Left lung (tissue), 4 donors: ENCODE measurements at regions not wholly inside any gene's neighbourhood (a gene's known extent, or its start where the extent isn't known, plus 50 kb on each side); places are given as distances from the start of the nearest gene placed in this dataset.

Source experiments
- ATAC-seq: fragments of 200-7000 bp; cut with Tn5 transposase; one replicate; pipeline ENCODE4 v1.9.1; 2020; ENCODE audit warnings: moderate library complexity
- DNase-seq, 4 donors: peaks; one replicate each; pipeline ENCODE4 v3.0.0-alpha.2; 2013 to 2020
- H3K27ac ChIP-seq, 2 donors: fragments of 200-600 bp; sonication (generic) in 1 of 2; one replicate each; pipeline versions ENCODE4 v1.5.0 to v1.8.0; 2020 to 2021
- H3K27me3 ChIP-seq, 2 donors: fragments of 200-600 bp; sonication (generic) in 1 of 2; one replicate each; pipeline versions ENCODE4 v1.5.0 to v1.8.0; 2020 to 2021
- H3K36me3 ChIP-seq, 2 donors: fragments of 200-600 bp; sonication (generic) in 1 of 2; one replicate each; pipeline versions ENCODE4 v1.5.0 to v1.8.0; 2020 to 2021
- H3K4me1 ChIP-seq, 2 donors: fragments of 200-600 bp; one replicate each; pipeline ENCODE4 v1.8.0; 2021
- H3K4me3 ChIP-seq, 2 donors: fragments of 200-600 bp; sonication (generic) in 1 of 2; one replicate each; pipeline versions ENCODE4 v1.5.0 to v1.8.0; 2020 to 2021; ENCODE audit warnings: mild to moderate bottlenecking in 1 of 2
- H3K9me3 ChIP-seq, 2 donors: fragments of 200-600 bp; sonication (generic) in 1 of 2; one replicate each; pipeline versions ENCODE4 v1.5.0 to v1.8.0; 2020 to 2021
- intact Hi-C, 2 donors: fragments of 100-400 bp; cut with DNase I; formaldehyde crosslinking; loops; one replicate each; pipeline versions ENCODE4 v1.11.2 to v1.14.2; 2022
- TF ChIP-seq, protein P1 (sequence below), 2 donors: fragments of 200-600 bp; sonication (generic) in 1 of 2; IDR thresholded peaks; one replicate each; pipeline versions ENCODE4 v1.5.0 to v1.8.0; 2021; ENCODE audit warnings: antibody characterized with exemption in 2 of 2
- donor health status: DM: no; HTN: yes; CAD: no.
- donor health status: DM: no; HTN: no; CAD: no.

DNA sequence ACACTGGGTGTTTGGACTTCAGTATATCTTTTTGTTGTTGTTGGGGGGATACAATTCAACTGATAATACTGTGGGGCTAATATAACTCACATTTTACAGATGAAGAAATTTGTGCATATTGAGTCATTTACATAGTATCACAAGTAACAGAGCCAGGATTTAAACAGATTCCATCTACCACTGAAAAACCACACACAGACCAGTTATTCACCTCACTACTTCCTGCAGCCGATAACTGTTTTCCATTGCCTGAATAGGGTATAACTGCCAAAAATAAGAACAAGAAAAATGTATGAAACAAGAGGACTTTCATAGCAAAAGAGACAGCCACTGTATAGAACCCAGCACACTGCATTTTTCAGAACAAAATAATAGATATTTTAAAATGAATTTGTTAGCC, 215.8 kb upstream of the CNTN6 start:
- Histone ChIP-seq H3K9me3 (no peaks in the 10 kb centered on the region), H3K27me3 (no peaks in the 10 kb centered on the region), H3K36me3 (no peaks in the 10 kb centered on the region), H3K4me3 (no peak overlapping the region), H3K27ac (no peak overlapping the region), H3K4me1 (no peaks in the 10 kb centered on the region)
- DNase-seq (no peak), ATAC-seq (no peak)
- intact Hi-C loops, result no loop called here
- TF ChIP-seq, protein P1, sequence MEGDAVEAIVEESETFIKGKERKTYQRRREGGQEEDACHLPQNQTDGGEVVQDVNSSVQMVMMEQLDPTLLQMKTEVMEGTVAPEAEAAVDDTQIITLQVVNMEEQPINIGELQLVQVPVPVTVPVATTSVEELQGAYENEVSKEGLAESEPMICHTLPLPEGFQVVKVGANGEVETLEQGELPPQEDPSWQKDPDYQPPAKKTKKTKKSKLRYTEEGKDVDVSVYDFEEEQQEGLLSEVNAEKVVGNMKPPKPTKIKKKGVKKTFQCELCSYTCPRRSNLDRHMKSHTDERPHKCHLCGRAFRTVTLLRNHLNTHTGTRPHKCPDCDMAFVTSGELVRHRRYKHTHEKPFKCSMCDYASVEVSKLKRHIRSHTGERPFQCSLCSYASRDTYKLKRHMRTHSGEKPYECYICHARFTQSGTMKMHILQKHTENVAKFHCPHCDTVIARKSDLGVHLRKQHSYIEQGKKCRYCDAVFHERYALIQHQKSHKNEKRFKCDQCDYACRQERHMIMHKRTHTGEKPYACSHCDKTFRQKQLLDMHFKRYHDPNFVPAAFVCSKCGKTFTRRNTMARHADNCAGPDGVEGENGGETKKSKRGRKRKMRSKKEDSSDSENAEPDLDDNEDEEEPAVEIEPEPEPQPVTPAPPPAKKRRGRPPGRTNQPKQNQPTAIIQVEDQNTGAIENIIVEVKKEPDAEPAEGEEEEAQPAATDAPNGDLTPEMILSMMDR (IDR thresholded peaks at IDR 0.05), result no peak

DNA sequence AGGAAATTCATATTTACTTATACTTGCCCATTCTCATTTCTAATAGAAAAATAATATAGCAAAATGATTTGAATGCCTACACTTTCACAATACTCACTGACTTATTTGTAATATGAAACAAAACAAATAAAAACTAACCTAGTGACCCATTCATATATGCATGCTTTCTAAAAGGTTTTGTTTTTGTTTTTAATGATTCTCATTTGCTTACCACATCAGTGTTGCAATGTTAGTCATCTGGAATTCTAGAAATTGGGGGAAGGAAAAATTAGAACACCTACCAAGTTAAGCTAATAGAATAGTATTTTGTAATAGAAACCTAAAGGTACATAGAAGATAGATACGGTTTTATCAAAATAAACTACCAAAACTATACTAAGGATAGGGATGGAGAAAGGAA, 214.1 kb upstream of the CNTN6 start:
- H3K36me3 ChIP-seq, result no peaks in the 10 kb centered on the region
- H3K27ac ChIP-seq, result no peak overlapping the region
- TF ChIP-seq, protein P1 (IDR thresholded peaks at IDR 0.05), result no peak
- DNase-seq, result no peak
- no peaks in the 10 kb centered on the region for H3K27me3 ChIP-seq
- ATAC-seq, result no peak
- no peaks in the 10 kb centered on the region for H3K4me1 ChIP-seq
- no peaks in the 10 kb centered on the region for H3K9me3 ChIP-seq
- no peak overlapping the region for H3K4me3 ChIP-seq
- intact Hi-C loops, result no loop called here

DNA sequence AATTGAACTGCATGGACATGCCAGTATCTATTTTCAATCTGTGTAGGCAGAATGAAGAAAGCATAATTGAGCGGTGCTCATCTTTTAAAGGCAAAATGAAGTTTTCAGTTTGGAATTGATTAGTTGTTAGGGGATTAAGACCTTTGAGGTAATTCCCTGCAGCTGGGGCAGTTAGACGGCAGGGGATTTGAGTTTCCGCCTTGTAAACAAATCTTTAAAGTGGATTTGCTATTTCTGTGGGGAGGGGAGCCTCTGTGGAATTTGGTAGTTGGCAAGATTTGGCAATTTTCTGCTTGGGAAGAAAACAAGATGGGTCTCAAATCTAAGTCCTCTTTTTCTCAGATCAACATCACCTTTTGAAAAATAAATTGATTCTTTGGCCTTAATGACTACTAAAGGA, 212.5 kb upstream of the CNTN6 start:
- no peaks in the 10 kb centered on the region for H3K27me3 ChIP-seq
- no peak overlapping the region for H3K27ac ChIP-seq
- no peak for DNase-seq
- TF ChIP-seq, protein P1 (IDR thresholded peaks at IDR 0.05), result no peak
- no peak for ATAC-seq
- no peak overlapping the region for H3K4me3 ChIP-seq
- intact Hi-C loops, result no loop called here
- no peaks in the 10 kb centered on the region for H3K36me3 ChIP-seq
- H3K9me3 ChIP-seq, result no peaks in the 10 kb centered on the region
- H3K4me1 ChIP-seq, result no peaks in the 10 kb centered on the region

DNA sequence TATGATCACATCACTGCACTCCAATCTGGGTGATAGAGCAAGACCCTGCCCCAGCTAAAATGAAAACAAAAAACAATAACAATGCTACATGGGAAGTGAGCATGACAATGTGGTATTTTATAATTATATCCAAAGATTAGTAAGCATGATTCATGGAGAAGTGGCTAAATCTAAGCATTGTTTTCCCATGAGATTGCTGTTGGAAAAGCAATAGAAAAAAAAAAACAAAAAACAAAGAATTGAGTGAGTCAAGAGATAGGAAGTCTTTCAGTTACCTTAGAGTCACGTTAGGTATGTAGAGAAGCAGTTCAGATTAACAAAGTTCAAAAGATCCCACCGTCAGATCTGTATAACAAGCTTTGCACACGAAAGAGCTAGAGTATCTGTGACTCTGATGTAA, 210.3 kb upstream of the CNTN6 start:
- Histone ChIP-seq H3K36me3 (no peaks in the 10 kb centered on the region), H3K9me3 (no peaks in the 10 kb centered on the region), H3K27ac (no peak overlapping the region), H3K4me1 (no peaks in the 10 kb centered on the region), H3K27me3 (no peaks in the 10 kb centered on the region), H3K4me3 (no peak overlapping the region)
- TF ChIP-seq, protein P1 (IDR thresholded peaks at IDR 0.05), result no peak
- DNase-seq (no peak), ATAC-seq (no peak)
- intact Hi-C loops, result no loop called here

DNA sequence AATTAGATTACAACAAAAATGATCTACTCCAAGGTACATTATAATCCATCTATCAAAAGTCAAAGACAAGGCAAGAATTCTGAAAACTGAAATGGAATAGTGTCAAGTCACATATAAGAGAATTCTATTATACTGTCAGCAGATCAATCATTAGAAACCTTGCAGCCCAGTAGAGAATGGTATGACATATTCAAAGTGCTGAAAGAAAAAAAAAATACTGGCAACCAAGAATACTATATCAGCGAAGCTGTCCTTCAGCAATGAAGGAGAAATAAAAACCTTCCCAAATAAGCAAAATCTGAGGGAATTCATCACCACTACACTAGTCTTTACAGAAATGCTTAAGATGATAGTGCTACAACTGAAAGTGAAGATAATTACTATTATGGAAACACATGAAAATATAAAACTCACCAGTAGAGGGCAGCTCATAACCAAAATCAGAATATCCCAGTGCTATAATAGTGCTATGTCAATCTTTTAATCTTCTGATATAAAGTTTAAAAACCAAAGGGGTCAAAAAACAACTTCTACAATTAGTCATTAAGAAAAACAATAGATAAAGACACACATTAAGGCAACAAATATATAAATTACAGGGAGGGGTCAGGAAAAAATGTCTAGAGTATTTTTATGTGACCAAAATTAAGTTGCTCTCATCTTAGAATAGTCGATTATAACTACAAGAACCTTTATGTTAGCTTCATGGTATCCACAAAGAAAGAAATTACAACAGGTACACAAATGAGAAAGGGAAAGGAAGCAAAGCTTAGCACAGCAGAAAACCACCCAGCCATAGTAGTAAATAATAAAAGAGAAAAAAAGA, 190.7 kb upstream of the CNTN6 start:
- intact Hi-C loops, result no loop called here
- DNase-seq, result no peak
- H3K4me3 ChIP-seq, result no peak overlapping the region
- no peak overlapping the region for H3K27ac ChIP-seq
- no peaks in the 10 kb centered on the region for H3K36me3 ChIP-seq
- H3K4me1 ChIP-seq, result no peaks in the 10 kb centered on the region
- H3K27me3 ChIP-seq, result no peaks in the 10 kb centered on the region
- TF ChIP-seq, protein P1 (IDR thresholded peaks at IDR 0.05), result peak in 1 of 2 donors; percentile 18
- peaks cover 0 to 15% of the 10 kb centered on the region in 2 donors for H3K9me3 ChIP-seq
- no peak for ATAC-seq
